Naive B cell (primary cell): ENCODE measurements at regions not wholly inside any gene's neighbourhood (a gene's known extent, or its start where the extent isn't known, plus 50 kb on each side); places are given as distances from the start of the nearest gene placed in this dataset.

Source experiments
- ATAC-seq, 2 donors: fragments of 150-1000 bp; cut with Tn5 transposase; 2 replicates each; pipeline ENCODE4 v1.10.0; 2021; ENCODE audit warnings: low read depth in 2 of 2, mild to moderate bottlenecking in 2 of 2, moderate library complexity in 2 of 2
- DNase-seq: peaks from one replicate; pipeline ENCODE4 v3.0.0; 2022
- H3K27ac Mint-ChIP-seq, 6 donors: one replicate each; pipeline ENCODE4 v1.8.0; 2020 to 2022; ENCODE audit warnings: mild to moderate bottlenecking in 6 of 6, mixed read lengths in 6 of 6, moderate library complexity in 5 of 6, inconsistent platforms in 2 of 6
- H3K27me3 Mint-ChIP-seq, 3 donors: one replicate each; pipeline ENCODE4 v1.8.0; 2021 to 2022; ENCODE audit warnings: mixed read lengths in 3 of 3, mild to moderate bottlenecking in 1 of 3
- H3K36me3 Mint-ChIP-seq, 2 donors: one replicate each; pipeline ENCODE4 v1.8.0; 2020 to 2022; ENCODE audit warnings: mixed read lengths in 2 of 2, inconsistent platforms in 1 of 2, mild to moderate bottlenecking in 1 of 2
- H3K4me1 Mint-ChIP-seq, 3 donors: one replicate each; pipeline ENCODE4 v1.8.0; 2020 to 2022; ENCODE audit warnings: mixed read lengths in 3 of 3, inconsistent platforms in 1 of 3, mild to moderate bottlenecking in 1 of 3, moderate library complexity in 1 of 3
- H3K4me3 Mint-ChIP-seq, 8 donors: one replicate each; pipeline ENCODE4 v1.8.0; 2020 to 2022; ENCODE audit warnings: mild to moderate bottlenecking in 8 of 8, mixed read lengths in 8 of 8, moderate library complexity in 8 of 8, inconsistent platforms in 2 of 8
- H3K9me3 Mint-ChIP-seq, 7 donors: one replicate each; pipeline ENCODE4 v1.8.0; 2020 to 2022; ENCODE audit warnings: mixed read lengths in 7 of 7, mild to moderate bottlenecking in 5 of 7, inconsistent platforms in 2 of 7, moderate library complexity in 1 of 7

- no peaks in the 10 kb centered on the region for H3K27me3 Mint-ChIP-seq
- no peak overlapping the region for H3K27ac Mint-ChIP-seq
- peaks cover 5 to 33% (median 14%) of the 10 kb centered on the region in 7 donors for H3K9me3 Mint-ChIP-seq
- H3K4me3 Mint-ChIP-seq: no peak overlapping the region
- H3K4me1 Mint-ChIP-seq: no peaks in the 10 kb centered on the region
- no peak for DNase-seq
- peaks cover 0 to 7% of the 10 kb centered on the region in 2 donors for H3K36me3 Mint-ChIP-seq
- no peak for ATAC-seq
These were observed 211.7 kb downstream of the RNF152 start for GRCh38 chr18:61681065-61681464.

DNA sequence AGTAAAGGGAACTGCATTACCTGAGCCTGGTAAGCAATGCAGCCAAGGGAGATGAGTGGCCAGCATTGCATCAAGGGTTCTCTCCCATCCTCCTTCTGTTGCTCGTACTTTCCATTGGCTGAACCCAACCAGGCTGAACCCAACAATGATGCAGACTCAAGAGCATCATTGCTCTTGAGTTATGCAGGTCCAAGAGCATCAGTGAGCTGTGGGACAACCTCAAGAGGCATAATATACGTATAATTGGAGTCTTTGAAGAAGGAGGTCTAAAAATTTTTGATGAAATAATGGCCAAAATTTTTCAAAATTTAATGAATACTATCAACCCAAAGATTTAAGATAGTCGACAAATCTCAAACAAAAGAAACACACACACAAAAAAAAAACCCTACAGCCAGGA, 213.0 kb downstream of the RNF152 start:
- DNase-seq (no peak), ATAC-seq (no peak)
- Mint-ChIP-seq H3K27me3 (peaks cover 0 to 4% (median 0%) of the 10 kb centered on the region in 3 donors), H3K9me3 (peaks cover 5 to 33% (median 15%) of the 10 kb centered on the region in 7 donors), H3K4me1 (no peaks in the 10 kb centered on the region), H3K27ac (no peak overlapping the region), H3K36me3 (peaks cover 0 to 7% of the 10 kb centered on the region in 2 donors), H3K4me3 (no peak overlapping the region)

GRCh38 chr18:61677435-61677970, 215.3 kb downstream of the RNF152 start:
- H3K27me3 Mint-ChIP-seq: peaks cover 0 to 9% (median 4%) of the 10 kb centered on the region in 3 donors
- H3K4me3 Mint-ChIP-seq: no peak overlapping the region
- peaks cover 5 to 33% (median 15%) of the 10 kb centered on the region in 7 donors for H3K9me3 Mint-ChIP-seq
- H3K4me1 Mint-ChIP-seq: no peaks in the 10 kb centered on the region
- DNase-seq: no peak
- no peak overlapping the region for H3K27ac Mint-ChIP-seq
- no peak for ATAC-seq
- peaks cover 0 to 7% of the 10 kb centered on the region in 2 donors for H3K36me3 Mint-ChIP-seq

DNA sequence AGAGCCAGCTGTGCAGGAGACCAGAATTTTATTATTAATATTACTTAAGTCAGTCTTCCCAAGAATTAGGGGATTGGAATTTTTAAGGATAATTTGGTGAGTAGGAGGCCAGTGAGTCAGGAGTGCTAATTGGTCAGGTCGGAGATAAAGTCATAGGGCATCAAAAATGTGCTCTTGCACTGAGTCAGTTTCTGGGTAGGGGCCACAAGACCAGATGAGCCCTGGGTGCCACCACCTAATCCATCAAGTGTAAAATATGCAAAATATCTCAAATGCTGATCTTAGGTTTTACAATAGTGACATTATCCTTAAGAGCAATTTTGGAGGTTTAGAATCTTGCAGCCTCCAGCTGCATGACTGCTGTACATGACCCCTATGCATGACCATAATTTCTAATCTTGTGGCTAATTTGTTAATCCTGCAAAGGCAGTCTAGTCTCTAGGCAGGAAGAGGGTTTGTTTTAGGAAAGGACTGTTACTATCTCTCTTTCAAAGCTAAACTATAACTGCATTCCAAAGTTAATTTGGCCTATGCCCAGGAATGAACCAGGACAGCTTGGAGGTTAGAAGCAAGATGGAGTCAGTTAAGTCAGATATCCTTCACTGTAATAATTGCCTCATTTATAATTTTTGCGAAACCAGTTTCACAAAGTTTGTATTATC, 215.9 kb downstream of the RNF152 start:
- H3K36me3 Mint-ChIP-seq: peaks cover 0 to 7% of the 10 kb centered on the region in 2 donors
- DNase-seq: no peak
- peaks cover 5 to 33% (median 15%) of the 10 kb centered on the region in 7 donors for H3K9me3 Mint-ChIP-seq
- H3K4me3 Mint-ChIP-seq: no peak overlapping the region
- H3K27me3 Mint-ChIP-seq: peaks cover 0 to 9% (median 4%) of the 10 kb centered on the region in 3 donors
- H3K4me1 Mint-ChIP-seq: no peaks in the 10 kb centered on the region
- no peak overlapping the region for H3K27ac Mint-ChIP-seq
- no peak for ATAC-seq

GRCh38 chr18:61669320-61669719, 223.5 kb downstream of the RNF152 start:
- no peak overlapping the region for H3K4me3 Mint-ChIP-seq
- ATAC-seq (no peak), DNase-seq (no peak)
- peaks cover 0 to 9% (median 0%) of the 10 kb centered on the region in 3 donors for H3K27me3 Mint-ChIP-seq
- no peak overlapping the region for H3K27ac Mint-ChIP-seq
- H3K36me3 Mint-ChIP-seq: no peaks in the 10 kb centered on the region
- H3K4me1 Mint-ChIP-seq: no peaks in the 10 kb centered on the region
- no peaks in the 10 kb centered on the region for H3K9me3 Mint-ChIP-seq

- H3K4me1 Mint-ChIP-seq: no peaks in the 10 kb centered on the region
- no peaks in the 10 kb centered on the region for H3K36me3 Mint-ChIP-seq
- DNase-seq (no peak), ATAC-seq (no peak)
- peaks cover 0 to 4% (median 0%) of the 10 kb centered on the region in 7 donors for H3K9me3 Mint-ChIP-seq
- no peak overlapping the region for H3K27ac Mint-ChIP-seq
- H3K4me3 Mint-ChIP-seq: no peak overlapping the region
- no peaks in the 10 kb centered on the region for H3K27me3 Mint-ChIP-seq
These were observed 225.8 kb downstream of the RNF152 start for GRCh38 chr18:61666876-61667590.

DNA sequence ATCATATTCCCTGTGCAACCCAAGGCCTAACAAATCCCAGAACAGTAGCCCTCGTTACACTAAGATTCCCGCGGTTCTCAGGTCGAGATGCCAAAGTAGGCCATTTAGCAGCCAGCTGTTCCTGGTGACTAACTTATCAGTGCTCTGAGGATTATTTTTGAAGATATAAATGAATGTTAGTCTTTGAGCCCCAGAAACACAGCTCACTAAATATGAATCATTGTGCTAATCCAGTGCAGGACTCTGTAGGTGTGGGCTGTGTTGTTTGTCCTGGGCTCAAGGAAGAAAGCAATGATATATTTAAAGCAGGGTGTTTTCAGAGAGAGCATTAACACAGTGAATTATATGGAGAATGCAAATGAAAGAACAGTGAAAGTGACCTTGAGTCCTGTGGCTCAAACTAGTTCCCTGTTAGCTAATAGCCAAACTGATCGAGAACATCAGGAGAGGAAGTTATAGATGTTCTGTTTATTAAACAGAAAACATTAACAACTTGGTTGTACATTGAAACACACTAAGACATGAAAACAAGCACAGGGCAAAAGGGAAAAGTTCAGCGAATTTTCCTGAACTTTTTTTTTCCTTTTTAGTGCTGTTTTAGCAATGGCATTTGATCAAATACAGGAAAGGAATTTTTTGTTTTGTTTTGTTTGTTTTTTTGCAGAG, 228.3 kb downstream of the RNF152 start:
- no peak overlapping the region for H3K4me3 Mint-ChIP-seq
- H3K27me3 Mint-ChIP-seq: no peaks in the 10 kb centered on the region
- H3K4me1 Mint-ChIP-seq: no peaks in the 10 kb centered on the region
- DNase-seq (no peak), ATAC-seq (no peak)
- H3K27ac Mint-ChIP-seq: no peak overlapping the region
- peaks cover 0 to 5% (median 0%) of the 10 kb centered on the region in 7 donors for H3K9me3 Mint-ChIP-seq
- H3K36me3 Mint-ChIP-seq: no peaks in the 10 kb centered on the region

- H3K9me3 Mint-ChIP-seq: peaks cover 0 to 5% (median 0%) of the 10 kb centered on the region in 7 donors
- DNase-seq (no peak), ATAC-seq (no peak)
- H3K4me1 Mint-ChIP-seq: no peaks in the 10 kb centered on the region
- H3K36me3 Mint-ChIP-seq: no peaks in the 10 kb centered on the region
- no peak overlapping the region for H3K4me3 Mint-ChIP-seq
- no peak overlapping the region for H3K27ac Mint-ChIP-seq
- no peaks in the 10 kb centered on the region for H3K27me3 Mint-ChIP-seq
These were observed 230.1 kb downstream of the RNF152 start for GRCh38 chr18:61662726-61663125.

DNA sequence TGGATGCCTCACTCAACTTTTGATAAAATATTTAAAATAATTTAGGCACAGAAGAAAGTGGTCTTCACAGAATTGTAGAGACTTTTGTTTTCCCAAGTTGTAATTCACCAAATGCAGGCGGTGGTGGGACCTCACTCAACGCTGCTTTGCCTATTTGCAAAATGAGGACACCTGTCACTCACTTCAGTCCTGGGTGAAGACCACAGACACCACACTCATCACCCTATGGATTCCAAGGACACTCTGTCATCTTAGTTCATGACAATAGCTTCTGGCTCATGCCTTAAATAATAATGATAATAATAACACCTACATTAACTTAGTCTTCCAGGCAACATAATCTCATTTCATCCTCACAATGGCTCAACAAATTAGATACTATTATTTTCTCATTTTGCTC, 234.4 kb downstream of the RNF152 start:
- ATAC-seq (no peak), DNase-seq (no peak)
- Mint-ChIP-seq H3K27ac (no peak overlapping the region), H3K27me3 (no peaks in the 10 kb centered on the region), H3K36me3 (no peaks in the 10 kb centered on the region), H3K4me1 (no peaks in the 10 kb centered on the region), H3K4me3 (no peak overlapping the region), H3K9me3 (peaks cover 0 to 8% (median 5%) of the 10 kb centered on the region in 7 donors)

DNA sequence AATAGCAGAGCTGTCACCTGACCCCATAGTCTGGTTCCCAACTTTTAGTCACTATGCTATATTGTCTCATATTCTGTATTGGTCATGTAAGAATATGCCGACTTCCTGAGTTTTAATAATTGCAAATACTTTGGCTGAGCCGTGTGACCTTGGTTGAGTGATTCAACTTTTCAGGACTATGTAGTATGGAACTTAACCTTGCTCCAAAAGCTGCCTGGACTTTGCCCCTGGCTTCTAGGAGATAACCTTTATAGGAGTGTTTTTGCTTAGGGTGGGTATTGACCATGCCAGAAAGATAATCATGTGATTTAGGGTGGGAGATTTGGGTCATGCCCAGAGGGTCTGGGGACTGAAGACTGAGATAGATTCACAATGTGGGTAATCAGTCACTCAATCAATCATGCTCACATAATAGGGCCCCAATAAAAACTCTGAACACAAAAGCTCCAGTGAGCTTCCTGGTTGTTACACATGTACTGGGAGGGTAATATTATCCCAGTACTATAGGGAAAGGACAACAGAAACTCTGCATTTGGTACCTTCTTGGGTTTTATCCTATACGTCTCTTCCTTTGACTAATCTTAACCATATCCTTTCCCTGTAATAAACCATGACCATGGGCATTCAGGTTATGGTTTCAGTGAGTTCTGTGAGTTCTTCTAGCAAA, 235.6 kb downstream of the RNF152 start:
- no peak overlapping the region for H3K27ac Mint-ChIP-seq
- H3K4me1 Mint-ChIP-seq: no peaks in the 10 kb centered on the region
- H3K27me3 Mint-ChIP-seq: no peaks in the 10 kb centered on the region
- H3K9me3 Mint-ChIP-seq: peaks cover 0 to 8% (median 3%) of the 10 kb centered on the region in 7 donors
- H3K36me3 Mint-ChIP-seq: no peaks in the 10 kb centered on the region
- no peak overlapping the region for H3K4me3 Mint-ChIP-seq
- DNase-seq (no peak), ATAC-seq (no peak)

DNA sequence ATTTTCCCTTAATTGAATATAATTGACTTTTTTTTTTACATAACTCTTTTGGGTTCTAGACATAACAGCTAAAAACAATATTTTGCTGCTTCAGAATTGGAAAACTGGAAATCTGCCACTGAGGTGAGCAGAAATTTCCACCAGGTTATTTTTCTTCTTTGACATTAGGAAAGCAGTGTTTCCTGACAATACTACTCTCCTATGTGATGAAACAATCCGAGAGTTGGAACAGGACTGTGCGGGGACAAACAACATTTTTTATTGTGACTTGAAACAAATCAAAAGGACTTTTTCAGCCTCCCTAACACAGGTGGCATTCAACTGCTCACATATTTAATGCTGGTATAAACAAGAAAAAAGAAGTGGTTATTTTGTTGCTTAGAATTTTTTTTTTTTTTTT, 237.2 kb downstream of the RNF152 start:
- Mint-ChIP-seq H3K4me3 (no peak overlapping the region), H3K36me3 (no peaks in the 10 kb centered on the region), H3K4me1 (no peaks in the 10 kb centered on the region), H3K27me3 (no peaks in the 10 kb centered on the region), H3K9me3 (peaks cover 0 to 8% (median 0%) of the 10 kb centered on the region in 7 donors), H3K27ac (no peak overlapping the region)
- no peak for ATAC-seq
- no peak for DNase-seq

DNA sequence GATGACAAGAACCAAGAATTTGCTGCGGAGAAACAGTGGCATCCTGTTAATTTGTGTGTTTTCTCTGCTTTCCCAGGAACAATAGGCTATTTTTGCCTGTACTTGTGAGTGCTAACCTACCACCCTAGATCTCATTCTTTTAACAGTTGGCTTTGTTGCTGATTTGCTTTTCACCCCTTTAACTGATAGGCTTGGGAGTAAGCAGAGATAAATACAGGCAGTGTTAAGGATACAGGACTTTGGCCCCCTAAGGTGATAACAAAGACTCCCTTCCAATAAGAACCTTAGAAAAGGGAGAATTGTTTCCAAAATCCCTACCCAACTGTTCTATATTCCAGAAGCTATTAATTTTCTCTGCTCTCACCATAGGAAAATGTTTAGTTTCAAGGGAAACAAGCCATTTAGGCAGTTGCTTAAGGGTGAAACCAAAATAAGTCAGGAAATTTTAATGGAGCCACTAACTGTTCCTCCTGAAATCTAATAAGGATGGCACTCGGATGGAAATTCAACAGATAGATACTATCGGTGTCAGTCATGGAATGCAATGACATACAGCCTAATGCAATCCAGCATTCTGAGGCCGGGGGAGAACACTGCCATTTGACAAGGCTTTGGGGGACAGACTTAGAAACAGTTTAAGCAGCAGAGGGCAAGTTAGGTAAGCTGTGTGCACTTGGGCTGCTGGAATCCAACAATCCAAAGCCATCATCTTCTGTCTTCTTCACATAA, 238.8 kb downstream of the RNF152 start:
- peaks cover 0 to 8% (median 0%) of the 10 kb centered on the region in 7 donors for H3K9me3 Mint-ChIP-seq
- no peak overlapping the region for H3K27ac Mint-ChIP-seq
- DNase-seq (no peak), ATAC-seq (no peak)
- no peaks in the 10 kb centered on the region for H3K36me3 Mint-ChIP-seq
- H3K27me3 Mint-ChIP-seq: no peaks in the 10 kb centered on the region
- no peaks in the 10 kb centered on the region for H3K4me1 Mint-ChIP-seq
- no peak overlapping the region for H3K4me3 Mint-ChIP-seq

- Mint-ChIP-seq H3K27ac (no peak overlapping the region), H3K36me3 (no peaks in the 10 kb centered on the region), H3K27me3 (no peaks in the 10 kb centered on the region), H3K4me3 (no peak overlapping the region), H3K9me3 (peaks cover 0 to 1% (median 0%) of the 10 kb centered on the region in 7 donors), H3K4me1 (no peaks in the 10 kb centered on the region)
- ATAC-seq (no peak), DNase-seq (no peak)
These were observed 240.9 kb downstream of the RNF152 start for GRCh38 chr18:61651880-61652268.
